ENCODE measurements at regions not wholly inside any gene's neighbourhood (a gene's known extent, or its start where the extent isn't known, plus 50 kb on each side); places are given as distances from the start of the nearest gene placed in this dataset.

- DNase-seq (ENCODE audit: low spot score), result no peak
These were observed 944.9 kb upstream of the MIR17HG start for GRCh38 chr13:90402613-90403012.

- DNase-seq (ENCODE audit: low spot score), result no peak
These were observed 944.0 kb upstream of the MIR17HG start for GRCh38 chr13:90403330-90404082.

GRCh38 chr13:90405301-90405700 is 942.2 kb upstream of the MIR17HG start:
- no peak for DNase-seq (ENCODE audit: low spot score)

DNA sequence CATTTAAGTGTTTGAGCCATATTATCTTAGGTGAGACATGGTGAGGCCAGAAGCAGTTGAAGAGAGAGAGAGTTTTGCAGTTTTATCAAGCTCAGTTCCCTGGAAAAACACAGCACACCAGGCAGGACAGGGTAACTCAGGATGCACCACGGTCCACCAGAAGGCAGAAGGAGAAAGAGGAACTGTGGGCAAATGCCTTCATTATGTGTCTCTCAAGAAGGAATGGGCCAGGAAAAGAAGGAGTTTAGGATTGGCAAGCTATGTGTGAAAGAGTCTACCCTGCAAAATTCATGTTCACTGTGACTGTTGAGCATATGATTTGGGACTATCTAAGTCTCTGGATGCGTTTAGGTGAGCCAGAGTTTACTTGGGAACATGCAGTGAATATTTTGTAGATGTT is 934.5 kb upstream of the MIR17HG start:
- DNase-seq (ENCODE audit: low spot score), result no peak

GRCh38 chr13:90413548-90413947 is 933.9 kb upstream of the MIR17HG start:
- no peak for DNase-seq (ENCODE audit: low spot score)

- DNase-seq (ENCODE audit: low spot score), result no peak
These were observed 932.5 kb upstream of the MIR17HG start for GRCh38 chr13:90414691-90415596.

- DNase-seq (ENCODE audit: low spot score), result no peak
These were observed 931.6 kb upstream of the MIR17HG start for GRCh38 chr13:90415902-90416301.

- DNase-seq (ENCODE audit: low spot score), result no peak
These were observed 931.0 kb upstream of the MIR17HG start for GRCh38 chr13:90416519-90416918.

DNA sequence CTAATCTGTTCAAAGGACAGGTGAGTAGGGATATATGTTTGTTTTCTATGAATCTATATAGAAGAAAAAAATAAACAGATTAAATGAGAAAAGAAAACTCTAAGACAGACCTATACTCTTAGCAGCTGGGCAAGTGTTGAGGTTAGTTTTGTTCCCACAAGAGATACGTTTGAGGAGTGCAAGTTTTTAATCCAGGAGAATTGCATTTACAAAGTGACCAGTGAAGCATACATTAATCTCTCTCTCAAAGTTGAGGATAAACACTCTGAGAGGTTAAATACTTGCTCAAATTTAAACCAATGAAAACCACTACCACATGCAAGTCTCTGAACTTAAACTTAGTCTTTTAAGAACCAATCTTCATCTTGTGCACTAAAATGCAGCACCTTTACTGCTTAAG is 930.5 kb upstream of the MIR17HG start:
- DNase-seq (ENCODE audit: low spot score), result no peak

DNA sequence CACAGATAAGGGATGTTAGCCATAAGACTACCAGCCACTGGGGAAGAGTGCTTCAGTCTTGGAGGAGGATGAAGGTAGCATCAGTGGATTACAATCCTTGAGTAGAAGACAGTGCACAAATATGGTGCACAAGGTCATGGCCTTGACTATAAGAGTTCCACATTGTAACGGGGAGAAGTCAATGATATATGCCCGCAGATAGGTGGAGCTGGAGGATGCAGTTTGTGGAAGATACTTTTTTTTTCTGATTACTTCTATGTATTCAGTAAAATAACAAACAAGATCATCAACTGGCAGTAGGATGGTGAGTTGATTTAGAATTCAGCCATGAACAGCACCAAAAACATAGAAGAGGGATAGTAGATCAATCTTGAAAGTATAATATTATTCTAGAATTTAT is 926.8 kb upstream of the MIR17HG start:
- DNase-seq (ENCODE audit: low spot score), result no peak

DNA sequence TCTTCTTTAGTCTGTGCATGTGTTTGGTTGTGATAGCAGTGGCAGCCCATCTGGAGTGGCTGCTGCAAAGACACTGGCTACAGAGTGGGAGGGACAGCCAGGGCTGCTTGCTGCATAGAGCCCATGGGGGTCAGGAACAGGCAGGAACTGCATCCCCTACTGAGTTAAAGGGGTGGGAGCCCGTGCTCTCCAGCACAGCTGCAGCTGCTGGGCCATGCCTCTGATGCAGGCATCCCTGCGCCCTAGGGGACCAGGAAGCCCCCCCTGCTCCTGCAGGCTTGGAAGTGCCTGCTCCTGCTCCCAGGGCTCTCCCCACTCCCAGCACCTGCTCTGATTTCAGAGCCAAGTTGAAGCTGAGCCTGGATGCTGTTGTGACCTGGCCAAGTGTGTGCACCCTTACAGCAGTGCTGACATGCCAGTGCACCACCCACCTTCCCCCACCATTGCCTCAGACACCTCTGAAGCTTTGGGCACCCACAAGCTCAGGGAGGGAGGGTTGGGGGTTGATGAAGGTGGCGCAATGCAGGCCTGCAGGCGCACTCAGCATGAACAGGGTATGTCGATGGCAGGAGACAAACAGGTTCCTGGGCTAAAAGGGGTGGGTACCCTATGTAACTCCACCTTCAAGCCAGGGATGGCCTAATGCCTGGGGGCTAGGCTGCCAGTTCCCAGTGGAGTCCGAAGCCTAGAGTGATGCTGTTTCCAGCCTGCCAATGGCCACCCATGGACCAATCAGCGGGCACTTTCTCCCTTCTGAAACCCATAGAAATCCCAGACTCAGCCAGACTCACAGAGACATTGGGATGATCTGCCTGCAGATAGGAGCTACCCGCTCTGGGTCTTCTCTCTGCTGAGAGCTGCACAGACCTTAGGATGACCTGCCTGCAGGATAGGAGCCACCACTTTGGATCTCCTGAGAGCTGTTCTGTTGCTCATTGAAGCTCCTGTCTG is 919.9 kb upstream of the MIR17HG start:
- DNase-seq (ENCODE audit: low spot score), result no peak

GRCh38 chr13:90428522-90429210 is 918.8 kb upstream of the MIR17HG start:
- no peak for DNase-seq (ENCODE audit: low spot score)

DNA sequence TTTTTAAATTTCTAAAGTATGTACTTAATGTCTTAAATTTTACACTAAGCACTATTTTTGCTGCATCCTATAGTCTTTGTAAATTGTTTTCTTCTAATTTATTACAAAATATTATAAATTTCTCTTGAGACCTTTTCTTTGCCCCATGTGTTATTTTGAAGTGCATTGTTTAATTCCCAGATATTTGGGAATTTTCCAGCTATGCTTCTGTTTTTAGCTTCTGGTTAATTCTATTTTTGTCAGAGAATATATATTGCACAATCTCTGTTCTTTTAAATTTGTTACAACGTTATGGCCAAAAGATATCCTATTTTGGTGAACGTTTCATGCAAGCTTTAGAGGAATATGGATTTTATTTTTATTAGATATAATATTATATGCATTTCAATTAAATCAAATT is 917.4 kb upstream of the MIR17HG start:
- DNase-seq (ENCODE audit: low spot score), result no peak

GRCh38 chr13:90436697-90437096 is 910.8 kb upstream of the MIR17HG start:
- DNase-seq (ENCODE audit: low spot score), result no peak

DNA sequence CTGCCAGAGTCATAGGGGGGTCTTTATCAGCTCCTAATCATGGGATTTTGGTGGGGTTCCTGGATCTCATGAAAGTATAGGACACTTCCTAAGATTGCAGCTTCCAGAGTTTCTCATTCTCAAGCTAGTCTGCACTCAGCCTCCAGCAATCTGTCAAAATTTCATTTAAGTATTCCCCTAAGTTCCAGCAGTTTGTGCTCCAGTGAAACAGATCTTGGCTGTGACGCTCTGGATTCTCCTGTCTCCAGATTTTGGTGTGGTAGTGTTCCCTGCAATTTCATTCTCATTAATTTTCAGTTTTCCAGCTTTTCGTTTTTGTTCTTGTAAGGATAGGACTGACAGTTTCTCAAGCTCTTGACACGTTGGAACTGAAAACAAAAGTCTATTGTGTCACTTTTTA is 908.9 kb upstream of the MIR17HG start:
- no peak for DNase-seq (ENCODE audit: low spot score)

DNA sequence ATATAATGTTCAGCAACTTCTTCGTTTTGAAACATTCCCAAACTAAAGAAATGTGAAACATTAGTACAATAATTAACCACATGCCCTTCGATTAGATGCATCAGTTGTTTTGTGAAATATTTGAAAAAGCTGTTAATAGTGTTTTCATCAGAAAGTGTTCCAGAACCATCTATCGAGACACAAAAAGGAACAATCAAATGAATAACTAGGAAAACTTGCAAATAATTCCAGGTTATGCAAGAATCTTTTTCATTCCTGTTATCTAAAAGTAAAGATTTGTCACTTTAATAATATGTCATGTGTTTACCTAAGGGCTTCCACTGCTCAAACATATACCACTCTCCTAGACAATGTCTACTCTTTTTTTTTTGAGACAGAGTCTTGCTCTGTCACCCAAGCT is 904.2 kb upstream of the MIR17HG start:
- no peak for DNase-seq (ENCODE audit: low spot score)

DNA sequence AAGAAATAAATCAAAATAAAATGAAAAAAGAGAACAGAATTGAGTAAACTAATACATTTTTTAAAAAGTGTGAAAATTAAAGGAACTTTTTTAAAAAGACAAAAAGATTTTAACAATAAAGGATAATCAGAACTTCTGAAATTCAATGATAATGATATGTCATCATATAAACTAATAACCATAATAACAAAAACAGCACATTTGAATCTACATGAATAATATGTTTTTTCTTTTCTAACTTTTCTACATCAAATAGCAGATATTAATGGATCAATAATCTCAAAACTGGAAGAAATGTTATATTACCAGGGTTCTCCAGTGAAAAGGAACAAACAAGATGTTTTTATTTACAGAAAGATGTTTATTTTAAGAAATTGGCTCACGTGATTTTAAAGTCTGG is 903.3 kb upstream of the MIR17HG start:
- DNase-seq (ENCODE audit: low spot score), result no peak

DNA sequence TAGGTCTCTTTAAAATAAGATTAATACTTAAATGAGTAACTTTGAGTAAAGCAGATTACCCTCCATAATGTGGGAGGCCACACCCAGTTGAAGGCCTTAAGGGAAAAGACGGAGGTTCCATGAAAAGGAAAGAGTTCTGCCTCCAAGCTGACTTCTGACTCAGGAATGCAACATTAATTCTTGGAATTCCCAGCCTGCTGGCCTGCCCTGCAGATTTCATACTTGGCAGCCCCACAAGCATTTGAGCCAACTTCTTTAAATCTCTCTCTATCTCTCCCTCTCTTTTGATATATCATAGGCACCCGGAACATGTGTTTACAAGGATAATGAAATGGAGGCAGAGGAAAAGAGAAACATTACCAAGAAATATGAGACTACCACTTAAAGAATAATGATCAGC is 902.3 kb upstream of the MIR17HG start:
- DNase-seq (ENCODE audit: low spot score), result no peak

- no peak for DNase-seq (ENCODE audit: low spot score)
These were observed 900.3 kb upstream of the MIR17HG start for GRCh38 chr13:90447034-90447733.

GRCh38 chr13:90447734-90448101 is 899.8 kb upstream of the MIR17HG start:
- no peak for DNase-seq (ENCODE audit: low spot score)

DNA sequence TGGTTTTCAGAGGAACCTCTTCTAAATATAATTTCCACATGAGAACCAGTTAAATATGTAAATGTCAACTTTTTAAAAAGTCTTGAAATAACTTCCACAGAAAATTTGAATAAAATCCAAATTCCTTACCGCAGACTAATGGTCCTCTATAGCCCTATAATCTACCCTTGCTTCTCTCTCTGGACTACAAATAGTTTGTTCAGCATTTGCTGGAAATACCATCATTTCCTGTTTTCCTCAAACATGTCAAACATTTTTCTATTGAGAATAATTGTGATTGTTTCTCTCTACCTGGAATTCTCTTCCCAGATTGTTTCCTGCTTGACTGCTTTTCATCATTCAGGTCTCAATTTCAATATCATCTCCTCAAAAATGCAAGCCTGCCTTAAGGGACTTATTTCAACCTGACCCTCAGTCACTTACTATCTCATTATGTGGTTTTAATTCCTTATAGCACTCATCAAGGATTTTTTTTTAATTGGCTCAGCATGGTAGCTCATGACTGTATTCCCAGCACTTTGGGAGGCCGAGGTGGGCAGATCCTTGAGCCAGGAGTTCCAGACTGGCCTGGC is 898.9 kb upstream of the MIR17HG start:
- DNase-seq (ENCODE audit: low spot score), result no peak
